C4-2B (cell line): ENCODE measurements at regions not wholly inside any gene's neighbourhood (a gene's known extent, or its start where the extent isn't known, plus 50 kb on each side); places are given as distances from the start of the nearest gene placed in this dataset.
"Not testable (repeated sequence)": the region's sequence is repeated elsewhere in the genome, so short reads cannot be mapped to it uniquely, and the experiment has no call there.

Source experiments
- H3K27ac ChIP-seq: fragments of 450-650 bp; 2 replicates; pipeline ENCODE4 v1.5.1; 2017
- ZFX ChIP-seq: fragments of 450-650 bp; IDR thresholded peaks from 2 replicates; pipeline ENCODE4 v1.6.1; 2017
- TF ChIP-seq, protein P1 (sequence below): fragments of 450-650 bp; conservative IDR thresholded peaks from 2 replicates; pipeline ENCODE4 v1.5.1; 2017; ENCODE audit warnings: mild to moderate bottlenecking

DNA sequence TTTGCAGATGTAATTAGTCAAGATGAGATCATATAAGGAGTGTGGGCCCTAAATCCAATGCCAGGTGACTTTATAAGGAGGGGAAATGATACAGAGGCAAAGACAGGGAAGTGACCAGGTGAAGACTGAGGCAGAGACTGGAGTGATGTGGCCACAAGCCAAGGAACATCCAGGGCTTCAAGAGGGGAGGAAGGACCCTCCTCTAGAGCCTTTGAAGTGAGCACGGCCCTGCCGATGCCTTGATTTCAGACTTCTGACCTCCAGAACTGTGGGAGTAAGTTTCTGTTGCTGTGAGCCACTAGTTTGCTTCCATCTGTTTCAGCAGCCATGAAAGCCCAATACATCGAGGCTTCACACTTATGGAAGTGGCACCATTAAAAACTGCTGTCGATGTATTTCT is 78.7 kb downstream of the SHANK2 start:
- H3K27ac ChIP-seq, result no peak overlapping the region
- TF ChIP-seq, protein P1, sequence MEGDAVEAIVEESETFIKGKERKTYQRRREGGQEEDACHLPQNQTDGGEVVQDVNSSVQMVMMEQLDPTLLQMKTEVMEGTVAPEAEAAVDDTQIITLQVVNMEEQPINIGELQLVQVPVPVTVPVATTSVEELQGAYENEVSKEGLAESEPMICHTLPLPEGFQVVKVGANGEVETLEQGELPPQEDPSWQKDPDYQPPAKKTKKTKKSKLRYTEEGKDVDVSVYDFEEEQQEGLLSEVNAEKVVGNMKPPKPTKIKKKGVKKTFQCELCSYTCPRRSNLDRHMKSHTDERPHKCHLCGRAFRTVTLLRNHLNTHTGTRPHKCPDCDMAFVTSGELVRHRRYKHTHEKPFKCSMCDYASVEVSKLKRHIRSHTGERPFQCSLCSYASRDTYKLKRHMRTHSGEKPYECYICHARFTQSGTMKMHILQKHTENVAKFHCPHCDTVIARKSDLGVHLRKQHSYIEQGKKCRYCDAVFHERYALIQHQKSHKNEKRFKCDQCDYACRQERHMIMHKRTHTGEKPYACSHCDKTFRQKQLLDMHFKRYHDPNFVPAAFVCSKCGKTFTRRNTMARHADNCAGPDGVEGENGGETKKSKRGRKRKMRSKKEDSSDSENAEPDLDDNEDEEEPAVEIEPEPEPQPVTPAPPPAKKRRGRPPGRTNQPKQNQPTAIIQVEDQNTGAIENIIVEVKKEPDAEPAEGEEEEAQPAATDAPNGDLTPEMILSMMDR, result no peak
- no peak for TF ChIP-seq ZFX

DNA sequence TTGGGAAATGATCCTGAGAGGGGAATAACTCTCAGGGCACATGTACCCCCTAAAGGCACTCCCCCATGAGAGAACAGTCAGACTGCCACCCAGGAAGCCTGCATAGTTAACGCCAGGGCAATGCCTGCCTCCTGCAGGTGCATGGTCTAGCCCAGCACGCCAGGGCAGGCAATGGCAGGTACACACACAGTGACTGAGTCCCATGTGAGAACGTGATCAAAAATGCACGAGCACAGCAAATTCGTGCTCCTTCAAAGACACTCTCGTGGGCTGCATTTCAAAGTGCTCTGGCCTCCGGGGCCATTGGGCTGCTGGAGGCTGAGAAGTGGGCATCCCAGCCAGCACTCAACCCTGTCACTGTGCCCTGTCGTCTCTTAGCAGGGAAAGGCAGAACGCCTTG is 79.7 kb downstream of the SHANK2 start:
- TF ChIP-seq, protein P1, result no peak
- no peak for TF ChIP-seq ZFX
- H3K27ac ChIP-seq, result no peak overlapping the region

DNA sequence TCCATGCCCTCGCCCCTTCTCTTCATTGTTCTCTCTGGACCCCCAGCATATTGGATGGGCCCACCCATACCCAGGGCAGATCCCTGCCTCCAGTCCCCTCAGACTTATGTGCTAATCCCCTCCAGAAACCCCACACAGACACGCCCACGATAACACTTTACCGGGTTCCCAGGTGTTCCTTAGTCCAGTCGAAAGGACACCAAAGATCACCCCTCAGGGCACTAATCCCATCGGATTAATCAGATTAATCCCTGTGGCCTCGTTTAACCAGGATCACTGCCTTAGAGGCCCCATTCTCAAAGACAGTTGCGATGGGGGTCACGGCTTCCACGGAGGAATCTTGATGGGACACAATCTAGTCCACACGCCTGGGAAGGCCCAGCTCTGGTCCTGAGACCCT is 80.8 kb downstream of the SHANK2 start:
- TF ChIP-seq, protein P1, result no peak
- no peak for TF ChIP-seq ZFX
- no peak overlapping the region for H3K27ac ChIP-seq

DNA sequence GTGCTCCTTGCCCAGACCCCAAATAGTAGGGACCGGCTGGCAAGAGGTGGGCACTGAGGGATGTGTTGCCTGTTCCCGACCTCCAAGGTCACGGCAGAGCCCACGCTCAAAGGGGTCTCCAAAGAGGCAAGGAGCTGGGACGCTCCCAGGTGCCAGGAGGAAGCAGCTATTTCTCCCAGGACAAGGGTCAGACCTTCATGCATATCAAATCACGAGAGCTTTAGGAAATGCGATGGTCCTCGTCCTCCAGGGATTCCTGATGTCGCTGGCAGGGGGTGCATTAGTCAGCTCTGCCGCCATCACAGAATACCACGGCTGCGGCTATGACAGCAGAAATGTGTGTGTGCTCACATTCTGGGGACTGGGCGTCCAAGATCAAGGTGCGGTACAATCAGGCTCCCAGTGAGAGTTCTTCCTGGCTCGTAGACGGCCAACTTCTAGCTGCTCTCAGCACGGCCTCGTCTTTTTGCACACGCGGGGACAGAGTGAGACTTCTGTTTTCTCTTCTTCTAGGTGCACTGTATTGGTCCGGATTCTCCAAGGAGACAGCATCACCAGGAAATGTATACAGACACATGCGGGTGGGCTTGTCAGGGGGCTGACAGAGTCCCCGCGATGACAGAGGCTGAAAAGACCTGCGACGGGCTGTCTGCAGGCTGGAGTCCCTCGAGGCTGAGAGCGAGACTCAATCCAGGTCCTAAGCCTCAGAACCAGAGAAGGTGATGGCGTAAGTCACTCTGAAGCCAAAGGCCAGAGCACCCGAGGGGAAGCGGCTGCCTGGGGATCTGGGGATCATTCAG is 81.6 kb downstream of the SHANK2 start:
- TF ChIP-seq ZFX, result no peak
- TF ChIP-seq, protein P1, result no peak
- no peak overlapping the region for H3K27ac ChIP-seq

DNA sequence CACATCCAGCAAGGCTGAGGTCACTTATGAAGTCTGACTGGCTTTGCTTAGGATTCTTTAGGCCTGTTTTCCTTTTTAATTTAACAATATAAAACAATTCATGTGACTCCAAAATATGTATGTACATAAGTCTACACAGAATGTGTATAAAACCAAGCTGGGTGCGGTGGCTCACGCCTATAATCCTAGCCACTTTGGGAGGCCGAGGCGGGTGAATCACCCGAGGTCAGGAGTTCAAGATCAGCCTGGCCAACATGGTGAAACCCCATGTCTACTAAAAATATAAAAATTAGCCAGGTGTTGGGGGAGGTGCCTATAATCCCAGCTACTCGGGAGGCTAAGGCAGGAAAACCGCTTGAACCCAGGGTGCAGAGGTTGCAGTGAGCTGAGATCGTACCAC is 83.1 kb downstream of the SHANK2 start:
- no peak overlapping the region for H3K27ac ChIP-seq
- TF ChIP-seq, protein P1, result no peak
- no peak for TF ChIP-seq ZFX

DNA sequence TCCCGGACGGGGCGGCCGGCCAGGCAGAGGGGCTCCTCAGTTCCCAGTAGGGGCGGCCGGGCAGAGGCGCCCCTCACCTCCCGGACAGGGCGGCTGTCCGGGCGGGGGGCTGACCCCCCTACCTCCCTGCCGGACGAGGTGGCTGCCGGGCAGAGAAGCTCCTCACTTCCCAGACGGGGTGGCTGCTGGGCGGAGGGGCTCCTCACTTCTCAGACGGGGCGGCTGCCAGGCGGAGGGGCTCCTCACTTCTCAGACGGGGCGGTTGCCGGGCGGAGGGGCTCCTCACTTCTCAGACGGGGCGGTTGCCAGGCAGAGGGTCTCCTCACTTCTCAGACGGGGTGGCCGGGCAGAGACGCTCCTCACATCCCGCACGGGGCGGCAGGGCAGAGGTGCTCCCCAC is 84.6 kb downstream of the SHANK2 start:
- not testable (repeated sequence) for H3K27ac ChIP-seq

DNA sequence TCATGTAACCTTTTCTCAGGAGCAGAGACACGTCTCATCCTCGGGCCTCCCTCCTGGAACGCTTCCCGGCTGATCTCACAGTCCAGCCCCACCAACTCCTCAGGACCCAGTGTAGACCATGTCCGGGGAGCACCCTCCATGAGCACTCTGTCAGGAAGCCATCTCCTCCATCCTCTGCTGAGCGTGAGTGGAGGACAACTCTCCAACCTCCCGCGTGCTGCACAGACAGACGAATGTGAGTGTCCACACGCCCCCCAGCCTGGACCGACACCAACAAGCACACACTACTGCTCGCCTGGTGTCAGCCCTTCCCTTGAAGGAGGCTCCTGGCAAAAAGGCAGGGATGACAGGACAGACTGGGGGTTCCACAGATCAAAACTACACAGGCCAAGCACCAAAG is 86.6 kb downstream of the SHANK2 start:
- H3K27ac ChIP-seq, result no peak overlapping the region

More for the DNA sequence above, 86.6 kb downstream of the SHANK2 start:
- TF ChIP-seq, protein P1, result no peak
- TF ChIP-seq ZFX, result no peak
